ENCODE measurements at regions not wholly inside any gene's neighbourhood (a gene's known extent, or its start where the extent isn't known, plus 50 kb on each side); places are given as distances from the start of the nearest gene placed in this dataset.

DNA sequence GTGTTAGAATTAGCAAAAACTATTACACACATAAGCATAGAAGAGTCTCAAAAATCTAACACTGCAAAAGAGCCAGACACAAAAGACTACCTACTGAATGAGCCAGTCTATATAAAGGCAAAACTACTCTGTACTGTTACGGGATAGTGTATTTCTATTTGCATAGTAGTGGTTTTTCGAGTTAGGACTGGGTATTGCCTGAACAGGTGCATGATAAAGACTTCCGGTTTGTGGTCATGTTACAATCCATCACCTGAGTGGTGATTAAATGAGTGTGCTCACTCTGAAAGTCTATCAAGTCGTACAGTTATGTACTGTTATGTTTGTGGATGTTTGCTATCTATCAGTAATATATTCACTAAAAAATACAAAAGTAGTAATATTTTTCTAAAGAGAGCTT, 523.3 kb upstream of the SYT4 start:
- no peaks in the 10 kb centered on the region for H3K4me1 ChIP-seq (ENCODE audit: insufficient read depth)
- no peaks in the 10 kb centered on the region for H3K27me3 ChIP-seq
- H3K9me3 ChIP-seq, result no peaks in the 10 kb centered on the region
- no peaks in the 10 kb centered on the region for H3K36me3 ChIP-seq
- no peak overlapping the region for H3K4me3 ChIP-seq
- TF ChIP-seq, protein P1, sequence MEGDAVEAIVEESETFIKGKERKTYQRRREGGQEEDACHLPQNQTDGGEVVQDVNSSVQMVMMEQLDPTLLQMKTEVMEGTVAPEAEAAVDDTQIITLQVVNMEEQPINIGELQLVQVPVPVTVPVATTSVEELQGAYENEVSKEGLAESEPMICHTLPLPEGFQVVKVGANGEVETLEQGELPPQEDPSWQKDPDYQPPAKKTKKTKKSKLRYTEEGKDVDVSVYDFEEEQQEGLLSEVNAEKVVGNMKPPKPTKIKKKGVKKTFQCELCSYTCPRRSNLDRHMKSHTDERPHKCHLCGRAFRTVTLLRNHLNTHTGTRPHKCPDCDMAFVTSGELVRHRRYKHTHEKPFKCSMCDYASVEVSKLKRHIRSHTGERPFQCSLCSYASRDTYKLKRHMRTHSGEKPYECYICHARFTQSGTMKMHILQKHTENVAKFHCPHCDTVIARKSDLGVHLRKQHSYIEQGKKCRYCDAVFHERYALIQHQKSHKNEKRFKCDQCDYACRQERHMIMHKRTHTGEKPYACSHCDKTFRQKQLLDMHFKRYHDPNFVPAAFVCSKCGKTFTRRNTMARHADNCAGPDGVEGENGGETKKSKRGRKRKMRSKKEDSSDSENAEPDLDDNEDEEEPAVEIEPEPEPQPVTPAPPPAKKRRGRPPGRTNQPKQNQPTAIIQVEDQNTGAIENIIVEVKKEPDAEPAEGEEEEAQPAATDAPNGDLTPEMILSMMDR (IDR thresholded peaks at IDR 0.05), result no peak
- no peak for TF ChIP-seq EP300 (IDR thresholded peaks at IDR 0.05)
- no peak for TF ChIP-seq POLR2A (IDR thresholded peaks at IDR 0.05)
- H3K27ac ChIP-seq, result no peak overlapping the region
- WGBS, 3 donors, result 81 to 92% (median 88%) methylated on average over 4 of the region's 4 CpGs
- DNase-seq, result no peak
- intact Hi-C loops (cut with DNase I), result no loop called here

DNA sequence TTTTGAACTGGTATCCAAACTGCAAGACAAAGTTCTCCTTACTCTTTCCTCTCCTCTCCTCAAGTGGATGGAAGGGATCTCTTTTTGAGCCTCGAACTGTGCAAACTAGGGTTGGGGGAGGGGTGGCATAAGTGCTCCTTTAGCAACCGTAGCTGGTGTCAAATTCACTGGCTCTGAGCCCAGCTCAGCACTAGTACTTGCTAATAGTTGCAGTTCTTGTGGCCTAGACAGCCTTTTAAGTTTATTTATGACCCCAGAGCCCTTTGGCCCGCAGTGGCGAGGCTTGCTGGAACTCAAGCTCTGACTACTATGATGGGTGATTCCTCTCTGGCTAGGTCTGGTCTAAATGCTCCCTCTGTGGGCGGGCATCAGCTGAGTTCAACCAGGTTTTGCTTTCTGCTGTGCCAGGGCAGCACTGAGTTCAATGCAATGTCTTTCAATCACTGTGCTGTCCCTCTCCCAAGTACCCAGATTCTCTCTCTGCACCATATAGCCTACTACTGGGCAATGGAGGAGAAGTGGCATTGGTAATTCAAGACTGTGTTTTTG, 528.4 kb upstream of the SYT4 start:
- no peak overlapping the region for H3K27ac ChIP-seq
- intact Hi-C loops (cut with DNase I), result no loop called here
- 38 to 52% (median 40%) methylated on average over 5 of the region's 5 CpGs for WGBS, 3 donors
- no peaks in the 10 kb centered on the region for H3K27me3 ChIP-seq
- TF ChIP-seq, protein P1 (IDR thresholded peaks at IDR 0.05), result no peak
- TF ChIP-seq EP300 (IDR thresholded peaks at IDR 0.05) (no peak), POLR2A (IDR thresholded peaks at IDR 0.05) (no peak)
- no peaks in the 10 kb centered on the region for H3K9me3 ChIP-seq
- no peak overlapping the region for H3K4me3 ChIP-seq
- H3K4me1 ChIP-seq (ENCODE audit: insufficient read depth), result no peaks in the 10 kb centered on the region
- DNase-seq, result no peak
- no peaks in the 10 kb centered on the region for H3K36me3 ChIP-seq

DNA sequence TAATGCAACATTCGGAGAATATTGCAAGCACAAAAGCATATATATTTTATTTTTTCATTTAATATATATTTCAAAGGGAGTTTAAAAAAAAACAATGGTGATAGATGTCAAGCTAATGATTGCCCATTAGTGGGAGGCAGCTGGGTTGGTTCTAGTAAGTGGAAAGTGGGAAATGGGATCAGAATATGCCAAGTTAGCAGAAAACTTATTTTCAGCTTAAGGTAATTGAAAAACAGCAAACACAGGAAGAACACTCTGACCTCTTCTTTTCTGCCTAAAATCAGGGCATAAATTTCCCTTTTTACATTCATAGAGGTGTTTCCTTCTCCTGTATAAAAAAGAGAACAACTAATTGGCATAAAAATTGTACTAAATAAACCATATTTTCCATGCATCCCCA, 535.3 kb upstream of the SYT4 start:
- TF ChIP-seq POLR2A (IDR thresholded peaks at IDR 0.05) (no peak), EP300 (IDR thresholded peaks at IDR 0.05) (no peak)
- TF ChIP-seq, protein P1 (IDR thresholded peaks at IDR 0.05), result no peak
- H3K4me3 ChIP-seq, result no peak overlapping the region
- no peaks in the 10 kb centered on the region for H3K36me3 ChIP-seq
- intact Hi-C loops (cut with DNase I), result no loop called here
- no peaks in the 10 kb centered on the region for H3K27me3 ChIP-seq
- no peak for DNase-seq
- no peaks in the 10 kb centered on the region for H3K4me1 ChIP-seq (ENCODE audit: insufficient read depth)
- WGBS, 3 donors, result 87 to 92% (median 91%) methylated on average over 1 of the region's 1 CpG
- H3K27ac ChIP-seq, result no peak overlapping the region
- no peaks in the 10 kb centered on the region for H3K9me3 ChIP-seq

DNA sequence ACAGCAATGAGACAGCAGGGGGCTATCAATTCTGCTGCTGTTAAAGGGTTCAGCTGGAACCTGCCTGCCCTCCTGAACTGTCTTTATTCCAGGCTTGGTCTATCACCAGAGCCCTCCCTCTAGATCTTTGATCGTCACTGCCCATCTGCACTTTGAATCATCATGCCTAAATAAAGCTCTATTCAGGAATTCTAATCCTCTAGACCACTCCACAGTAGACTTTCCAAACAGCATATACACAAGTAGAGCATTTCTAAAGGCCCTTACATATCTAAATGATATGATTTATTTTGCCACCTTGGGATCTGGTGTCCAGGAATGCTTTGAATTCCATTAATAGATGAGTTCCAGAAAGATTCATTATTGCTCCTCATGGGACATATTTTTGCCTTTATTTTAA, 542.1 kb upstream of the SYT4 start:
- intact Hi-C loops (cut with DNase I), result no loop called here

More for the DNA sequence above, 542.1 kb upstream of the SYT4 start:
- Histone ChIP-seq H3K9me3 (no peaks in the 10 kb centered on the region), H3K27me3 (no peaks in the 10 kb centered on the region), H3K36me3 (no peaks in the 10 kb centered on the region), H3K4me1 (ENCODE audit: insufficient read depth) (no peaks in the 10 kb centered on the region), H3K4me3 (no peak overlapping the region), H3K27ac (no peak overlapping the region)
- TF ChIP-seq EP300 (IDR thresholded peaks at IDR 0.05), result no peak
- TF ChIP-seq POLR2A (IDR thresholded peaks at IDR 0.05), result no peak
- TF ChIP-seq, protein P1 (IDR thresholded peaks at IDR 0.05), result no peak
- 59 to 68% (median 67%) methylated on average over 1 of the region's 1 CpG for WGBS, 3 donors
- DNase-seq, result no peak
